Right lobe of liver (tissue), 4 donors: ENCODE measurements at regions not wholly inside any gene's neighbourhood (a gene's known extent, or its start where the extent isn't known, plus 50 kb on each side); places are given as distances from the start of the nearest gene placed in this dataset.

Experiments
- POLR2A ChIP-seq: fragments of 450-650 bp; IDR thresholded peaks from one replicate; pipeline ENCODE4 v1.6.1; 2017; ENCODE audit warnings: antibody characterized with exemption, mild to moderate bottlenecking
- TF ChIP-seq, protein P1 (sequence below), 4 donors: fragments of 200-600 bp in 3 of 4; fragments of 450-650 bp in 1 of 4; IDR thresholded peaks; one replicate each; pipeline versions ENCODE4 v1.5.1 to v1.8.0; 2016 to 2022; ENCODE audit warnings: antibody characterized with exemption in 4 of 4, mild to moderate bottlenecking in 2 of 4
- donor health status: DM: no; HTN: no; CAD: no.
- donor health status: DM: no; HTN: no; CAD: no.
- donor health status: DM: no; HTN: yes; CAD: no.

DNA sequence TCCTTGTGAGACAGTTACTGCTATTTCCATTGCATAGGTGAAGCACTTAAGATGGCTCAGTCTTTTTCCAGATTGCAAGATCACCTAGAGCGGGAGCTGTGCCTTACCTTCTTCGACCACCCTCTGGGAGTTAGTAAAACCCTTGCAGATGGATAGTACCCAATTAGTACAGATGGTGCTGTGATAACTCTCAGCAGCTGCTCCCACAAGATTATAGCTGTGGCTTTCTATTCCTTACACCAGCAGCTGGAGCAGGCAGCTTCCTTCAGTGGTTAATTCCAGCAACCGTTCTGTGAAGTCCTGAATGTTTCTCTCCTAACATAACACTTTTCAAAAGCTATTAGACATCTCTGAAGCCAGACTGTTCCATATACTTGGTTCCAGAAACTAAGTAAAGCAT lies 796.8 kb downstream of the XPNPEP1 start:
- no peak for TF ChIP-seq POLR2A
- TF ChIP-seq, protein P1, sequence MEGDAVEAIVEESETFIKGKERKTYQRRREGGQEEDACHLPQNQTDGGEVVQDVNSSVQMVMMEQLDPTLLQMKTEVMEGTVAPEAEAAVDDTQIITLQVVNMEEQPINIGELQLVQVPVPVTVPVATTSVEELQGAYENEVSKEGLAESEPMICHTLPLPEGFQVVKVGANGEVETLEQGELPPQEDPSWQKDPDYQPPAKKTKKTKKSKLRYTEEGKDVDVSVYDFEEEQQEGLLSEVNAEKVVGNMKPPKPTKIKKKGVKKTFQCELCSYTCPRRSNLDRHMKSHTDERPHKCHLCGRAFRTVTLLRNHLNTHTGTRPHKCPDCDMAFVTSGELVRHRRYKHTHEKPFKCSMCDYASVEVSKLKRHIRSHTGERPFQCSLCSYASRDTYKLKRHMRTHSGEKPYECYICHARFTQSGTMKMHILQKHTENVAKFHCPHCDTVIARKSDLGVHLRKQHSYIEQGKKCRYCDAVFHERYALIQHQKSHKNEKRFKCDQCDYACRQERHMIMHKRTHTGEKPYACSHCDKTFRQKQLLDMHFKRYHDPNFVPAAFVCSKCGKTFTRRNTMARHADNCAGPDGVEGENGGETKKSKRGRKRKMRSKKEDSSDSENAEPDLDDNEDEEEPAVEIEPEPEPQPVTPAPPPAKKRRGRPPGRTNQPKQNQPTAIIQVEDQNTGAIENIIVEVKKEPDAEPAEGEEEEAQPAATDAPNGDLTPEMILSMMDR (IDR thresholded peaks at IDR 0.05): no peak
